ENCODE measurements at regions not wholly inside any gene's neighbourhood (a gene's known extent, or its start where the extent isn't known, plus 50 kb on each side); places are given as distances from the start of the nearest gene placed in this dataset.
"Not testable (repeated sequence)": the region's sequence is repeated elsewhere in the genome, so short reads cannot be mapped to it uniquely, and the experiment has no call there.

DNA sequence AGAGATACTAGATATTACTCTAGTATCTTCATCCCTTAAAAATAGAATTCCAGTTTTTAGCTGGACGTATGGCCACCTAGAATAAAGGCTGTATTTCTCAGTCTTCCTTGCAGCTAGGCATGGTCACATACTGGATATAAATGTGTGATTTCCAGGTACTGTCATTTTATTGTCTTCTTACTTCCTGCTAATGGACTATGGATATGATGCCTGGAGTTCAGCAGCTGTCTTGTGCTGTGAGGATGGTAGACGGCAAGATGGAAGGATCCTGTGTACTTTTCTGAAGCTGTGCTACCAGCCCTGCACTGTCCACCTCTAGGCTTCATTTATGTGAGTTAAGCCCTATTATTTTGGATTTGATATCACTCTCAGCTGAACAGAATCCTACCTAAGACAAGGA lies 83.4 kb downstream of the EBLN2 start:
- H3K36me3 ChIP-seq (replicated peaks in 1 of 2; ENCODE audit: insufficient read depth in 1 of 2, low read depth in 2 of 2): no peaks in the 10 kb centered on the region
- H3K9me3 ChIP-seq: no peaks in the 10 kb centered on the region
- no peak overlapping the region for H3K27ac ChIP-seq
- ATAC-seq (no peak), DNase-seq (no peak)
- TF ChIP-seq, protein P1, sequence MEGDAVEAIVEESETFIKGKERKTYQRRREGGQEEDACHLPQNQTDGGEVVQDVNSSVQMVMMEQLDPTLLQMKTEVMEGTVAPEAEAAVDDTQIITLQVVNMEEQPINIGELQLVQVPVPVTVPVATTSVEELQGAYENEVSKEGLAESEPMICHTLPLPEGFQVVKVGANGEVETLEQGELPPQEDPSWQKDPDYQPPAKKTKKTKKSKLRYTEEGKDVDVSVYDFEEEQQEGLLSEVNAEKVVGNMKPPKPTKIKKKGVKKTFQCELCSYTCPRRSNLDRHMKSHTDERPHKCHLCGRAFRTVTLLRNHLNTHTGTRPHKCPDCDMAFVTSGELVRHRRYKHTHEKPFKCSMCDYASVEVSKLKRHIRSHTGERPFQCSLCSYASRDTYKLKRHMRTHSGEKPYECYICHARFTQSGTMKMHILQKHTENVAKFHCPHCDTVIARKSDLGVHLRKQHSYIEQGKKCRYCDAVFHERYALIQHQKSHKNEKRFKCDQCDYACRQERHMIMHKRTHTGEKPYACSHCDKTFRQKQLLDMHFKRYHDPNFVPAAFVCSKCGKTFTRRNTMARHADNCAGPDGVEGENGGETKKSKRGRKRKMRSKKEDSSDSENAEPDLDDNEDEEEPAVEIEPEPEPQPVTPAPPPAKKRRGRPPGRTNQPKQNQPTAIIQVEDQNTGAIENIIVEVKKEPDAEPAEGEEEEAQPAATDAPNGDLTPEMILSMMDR (IDR thresholded peaks at IDR 0.05): no peak
- no peak for TF ChIP-seq POLR2A (IDR thresholded peaks at IDR 0.05)
- peaks cover 19% of the 10 kb centered on the region for H3K4me1 ChIP-seq
- 89 to 92% methylated on average over 2 of the region's 2 CpGs for WGBS, 2 donors
- no peak overlapping the region for H3K4me3 ChIP-seq
- no peaks in the 10 kb centered on the region for H3K27me3 ChIP-seq
- intact Hi-C loops (cut with DNase I): no loop called here

DNA sequence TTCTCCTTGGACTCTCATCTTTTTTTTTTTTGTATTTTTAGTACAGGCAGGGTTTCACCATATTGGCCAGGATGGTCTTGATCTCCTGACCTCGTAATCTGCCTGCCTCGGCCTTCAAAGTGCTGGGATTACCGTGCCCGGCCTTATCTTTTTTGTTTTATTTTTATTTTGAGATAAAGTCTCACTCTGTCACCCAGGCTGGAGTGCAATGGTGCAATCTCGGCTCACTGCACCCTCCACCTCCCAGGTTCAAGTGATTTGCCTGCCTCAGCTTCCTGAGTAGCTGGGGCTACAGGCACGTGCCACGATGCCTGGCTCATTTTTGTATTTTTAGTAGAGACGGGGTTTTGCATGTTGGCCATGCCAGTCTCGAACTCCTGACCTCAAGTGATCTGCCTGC lies 86.0 kb downstream of the EBLN2 start:
- H3K27ac ChIP-seq: peak overlapping the region in 1 of 4 donors; percentile 53
- H3K4me3 ChIP-seq; intact Hi-C loops (cut with DNase I); H3K36me3 ChIP-seq (replicated peaks in 1 of 2; ENCODE audit: insufficient read depth in 1 of 2, low read depth in 2 of 2); ATAC-seq; H3K9me3 ChIP-seq; H3K27me3 ChIP-seq: not testable (repeated sequence)
- H3K4me1 ChIP-seq: peaks cover 19% of the 10 kb centered on the region
- 27 to 29% methylated on average over 9 of the region's 9 CpGs for WGBS, 2 donors
- peak in 2 of 4 donors; percentile 3 to 15 for DNase-seq

DNA sequence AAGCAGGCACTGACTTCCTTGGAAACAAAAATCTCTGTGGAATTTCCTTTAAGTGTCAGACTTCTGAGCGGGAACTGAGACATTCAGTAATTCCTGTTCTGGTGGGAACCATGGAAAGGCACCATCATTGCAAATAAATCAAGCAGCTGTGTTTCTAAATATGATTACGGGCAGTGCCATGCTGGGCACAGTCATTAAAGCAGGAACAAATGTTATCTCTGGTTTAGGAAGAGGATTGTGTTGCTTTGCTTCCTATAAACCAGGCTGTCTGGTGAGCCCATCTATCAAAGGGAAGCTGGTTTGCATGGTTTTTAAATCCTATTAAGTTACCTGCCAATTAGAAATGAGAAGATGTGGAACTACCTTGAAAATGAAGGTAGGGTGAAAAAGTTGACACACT lies 86.7 kb downstream of the EBLN2 start:
- Histone ChIP-seq H3K27me3 (no peaks in the 10 kb centered on the region), H3K4me1 (peaks cover 19% of the 10 kb centered on the region), H3K27ac (peak overlapping the region in 2 of 4 donors; percentile 33 to 53), H3K36me3 (replicated peaks in 1 of 2; ENCODE audit: insufficient read depth in 1 of 2, low read depth in 2 of 2) (no peaks in the 10 kb centered on the region), H3K4me3 (no peak overlapping the region), H3K9me3 (no peaks in the 10 kb centered on the region)
- TF ChIP-seq, protein P1 (IDR thresholded peaks at IDR 0.05): no peak
- no peak for TF ChIP-seq POLR2A (IDR thresholded peaks at IDR 0.05)
- intact Hi-C loops (cut with DNase I): no loop called here
- WGBS, 2 donors: 29 to 42% methylated on average over 2 of the region's 2 CpGs
- ATAC-seq (peak; percentile 36), DNase-seq (no peak)

DNA sequence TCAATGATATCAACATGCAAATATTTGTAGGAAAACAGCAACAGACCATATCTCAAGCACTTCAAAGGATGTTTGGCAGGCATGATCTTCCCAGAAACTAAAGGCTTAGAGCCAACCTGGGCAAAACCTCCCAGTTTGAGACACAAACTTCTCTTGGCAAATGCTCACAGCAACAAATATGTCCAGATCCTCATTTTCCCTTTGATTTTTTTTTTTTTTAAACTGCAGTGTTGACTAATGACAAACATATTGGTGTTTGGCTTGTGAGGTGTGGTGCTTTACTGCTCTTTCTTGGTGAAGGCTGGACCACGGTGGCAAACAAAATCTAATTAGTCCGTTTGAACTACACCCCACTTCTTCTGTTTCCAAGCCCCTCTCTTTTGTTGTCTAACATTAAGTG lies 87.2 kb downstream of the EBLN2 start:
- Histone ChIP-seq H3K36me3 (replicated peaks in 1 of 2; ENCODE audit: insufficient read depth in 1 of 2, low read depth in 2 of 2) (no peaks in the 10 kb centered on the region), H3K27ac (peak overlapping the region in 2 of 4 donors; percentile 33 to 53), H3K4me3 (no peak overlapping the region), H3K27me3 (no peaks in the 10 kb centered on the region), H3K9me3 (no peaks in the 10 kb centered on the region), H3K4me1 (peaks cover 19% of the 10 kb centered on the region)
- DNase-seq (peak; percentile 37 to 69 (median 48)), ATAC-seq (peak; percentile 86)
- no peak for TF ChIP-seq POLR2A (IDR thresholded peaks at IDR 0.05)
- TF ChIP-seq, protein P1 (IDR thresholded peaks at IDR 0.05): no peak
- WGBS, 2 donors: 7 to 17% methylated on average over 2 of the region's 2 CpGs
- intact Hi-C loops (cut with DNase I): no loop called here

DNA sequence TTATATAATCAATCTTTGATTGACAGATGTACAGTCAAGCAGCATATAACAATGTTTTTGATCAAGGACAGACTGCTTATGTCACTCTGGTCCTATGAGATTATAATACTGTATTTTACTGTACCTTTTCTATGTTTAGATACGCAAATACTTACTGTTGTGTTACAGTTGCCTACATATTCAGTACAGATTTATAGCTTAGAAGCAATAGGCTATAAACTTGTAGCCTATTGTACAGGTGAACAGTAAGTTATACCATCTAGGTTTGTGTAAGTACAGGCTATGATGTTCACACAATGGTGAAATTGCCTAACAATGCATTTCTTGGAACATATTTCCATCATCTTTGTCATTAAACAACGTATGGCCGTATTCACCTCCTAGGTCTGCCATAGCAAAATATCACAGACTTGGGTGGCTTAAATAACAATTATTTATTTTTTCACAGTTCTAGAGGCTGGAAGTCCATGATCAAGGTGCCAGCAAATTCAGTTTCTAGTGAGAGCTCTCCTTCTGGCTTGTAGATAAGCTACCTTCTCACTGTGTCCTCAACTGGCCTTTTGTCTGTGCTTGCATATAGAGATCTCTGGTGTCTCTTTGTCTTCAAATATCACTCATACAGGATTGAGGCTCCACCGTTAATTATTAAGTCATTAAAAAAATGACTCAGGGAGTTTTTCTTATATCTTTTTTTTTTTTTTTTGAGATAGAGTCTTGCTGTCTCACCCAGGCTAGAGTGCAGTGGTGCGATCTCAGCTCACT lies 89.1 kb downstream of the EBLN2 start:
- 92 to 93% methylated on average over 5 of the region's 5 CpGs for WGBS, 2 donors
- ATAC-seq (no peak), DNase-seq (no peak)
- Histone ChIP-seq H3K36me3 (replicated peaks in 1 of 2; ENCODE audit: insufficient read depth in 1 of 2, low read depth in 2 of 2) (no peaks in the 10 kb centered on the region), H3K27ac (no peak overlapping the region), H3K9me3 (no peaks in the 10 kb centered on the region), H3K4me3 (no peak overlapping the region), H3K27me3 (no peaks in the 10 kb centered on the region), H3K4me1 (peaks cover 19% of the 10 kb centered on the region)
- TF ChIP-seq POLR2A (IDR thresholded peaks at IDR 0.05): no peak
- TF ChIP-seq, protein P1 (IDR thresholded peaks at IDR 0.05): no peak
- intact Hi-C loops (cut with DNase I): no loop called here

DNA sequence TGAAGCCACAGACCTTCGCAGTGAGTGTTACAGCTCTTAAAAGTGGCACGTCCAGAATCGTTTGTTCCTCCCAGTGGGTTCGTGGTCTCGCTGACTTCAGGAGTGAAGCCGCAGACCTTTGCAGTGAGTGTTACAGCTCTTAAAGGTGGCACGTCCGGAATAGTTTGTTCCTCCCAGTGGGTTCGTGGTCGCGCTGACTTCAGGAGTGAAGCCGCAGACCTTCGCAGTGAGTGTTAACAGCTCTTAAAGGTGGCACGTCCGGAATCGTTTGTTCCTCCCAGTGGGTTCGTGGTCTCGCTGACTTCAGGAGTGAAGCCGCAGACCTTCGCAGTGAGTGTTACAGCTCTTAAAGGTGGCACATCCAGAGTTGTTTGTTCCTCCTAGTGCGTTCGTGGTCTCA lies 91.1 kb downstream of the EBLN2 start:
- intact Hi-C loops (cut with DNase I); H3K27me3 ChIP-seq; DNase-seq; H3K4me3 ChIP-seq; H3K9me3 ChIP-seq; H3K36me3 ChIP-seq (replicated peaks in 1 of 2; ENCODE audit: insufficient read depth in 1 of 2, low read depth in 2 of 2); H3K27ac ChIP-seq; ATAC-seq: not testable (repeated sequence)
- H3K4me1 ChIP-seq: peaks cover 10% of the 10 kb centered on the region
- whole genome bisulfite sequencing, 2 donors: 89 to 93% methylated on average over 21 to 22 of the region's 22 CpGs

DNA sequence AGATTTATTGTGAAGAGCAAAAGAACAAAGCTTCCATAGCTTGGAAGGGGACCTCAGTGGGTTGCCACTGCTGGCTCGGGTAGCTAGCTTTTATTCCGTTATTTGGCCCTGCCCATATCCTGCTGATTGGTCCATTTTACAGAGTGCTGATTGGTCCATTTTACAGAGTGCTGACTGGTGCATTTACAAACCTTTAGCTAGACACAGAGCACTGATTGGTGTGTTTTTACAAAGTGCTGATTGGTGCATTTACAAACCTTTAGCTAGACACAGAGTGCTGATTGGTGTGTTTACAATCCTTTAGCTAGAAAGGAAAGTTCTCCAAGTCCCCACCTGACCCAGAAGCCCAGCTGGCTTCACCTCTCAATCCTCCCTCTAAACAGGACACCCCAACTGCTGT lies 91.6 kb downstream of the EBLN2 start:
- WGBS, 2 donors: 66 to 95% methylated on average over 2 of the region's 2 CpGs
- DNase-seq; H3K27me3 ChIP-seq; H3K4me3 ChIP-seq; intact Hi-C loops (cut with DNase I); H3K9me3 ChIP-seq; H3K27ac ChIP-seq; H3K4me1 ChIP-seq; H3K36me3 ChIP-seq (replicated peaks in 1 of 2; ENCODE audit: insufficient read depth in 1 of 2, low read depth in 2 of 2); ATAC-seq: not testable (repeated sequence)

DNA sequence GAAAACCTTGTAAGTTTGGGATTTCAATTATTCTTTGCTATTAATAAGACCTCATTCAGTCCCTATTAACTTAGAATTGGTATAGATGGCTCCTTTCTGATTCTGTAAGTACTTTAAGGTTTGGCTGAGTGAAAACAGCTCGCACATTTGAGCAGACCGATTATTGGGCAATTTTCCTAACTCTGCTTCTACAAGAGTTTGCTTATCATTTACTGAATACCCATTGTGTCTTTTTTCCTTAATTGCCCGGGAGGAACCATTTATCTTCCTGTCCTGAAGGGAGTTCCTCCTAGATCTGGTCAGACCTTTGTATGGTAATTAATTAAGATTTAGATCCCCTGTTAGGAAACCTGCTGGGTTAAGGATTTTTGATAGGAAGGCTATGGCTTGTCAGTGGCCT lies 92.8 kb downstream of the EBLN2 start:
- H3K27me3 ChIP-seq; DNase-seq; H3K27ac ChIP-seq; H3K36me3 ChIP-seq (replicated peaks in 1 of 2; ENCODE audit: insufficient read depth in 1 of 2, low read depth in 2 of 2); H3K4me3 ChIP-seq; ATAC-seq; H3K4me1 ChIP-seq; H3K9me3 ChIP-seq; intact Hi-C loops (cut with DNase I): not testable (repeated sequence)
- WGBS, 2 donors: 41 to 47% methylated on average over 3 of the region's 3 CpGs

Data from body of pancreas (tissue), 4 donors.